ENCODE measurements at regions not wholly inside any gene's neighbourhood (a gene's known extent, or its start where the extent isn't known, plus 50 kb on each side); places are given as distances from the start of the nearest gene placed in this dataset.
"Not testable (repeated sequence)": the region's sequence is repeated elsewhere in the genome, so short reads cannot be mapped to it uniquely, and the experiment has no call there.

GRCh38 chr1:60637651-60638050 lies 444.7 kb upstream of the NFIA start:
- no peak for DNase-seq

- no peak for DNase-seq
Observed at GRCh38 chr1:60636946-60637345, 445.4 kb upstream of the NFIA start.

- no peak for DNase-seq
Observed at GRCh38 chr1:60634106-60634505, 448.3 kb upstream of the NFIA start.

- no peak for DNase-seq
Observed at GRCh38 chr1:60622486-60622885, 459.9 kb upstream of the NFIA start.

- DNase-seq: no peak
Observed at GRCh38 chr1:60621368-60621851, 461.0 kb upstream of the NFIA start.

GRCh38 chr1:60620087-60620486 lies 462.3 kb upstream of the NFIA start:
- DNase-seq: no peak

GRCh38 chr1:60619581-60619980 lies 462.8 kb upstream of the NFIA start:
- DNase-seq: no peak

- DNase-seq: no peak
Observed at GRCh38 chr1:60615666-60616065, 466.7 kb upstream of the NFIA start.

GRCh38 chr1:60612790-60613189 lies 469.6 kb upstream of the NFIA start:
- no peak for DNase-seq

- DNase-seq: not testable (repeated sequence)
Observed at GRCh38 chr1:60606921-60607320, 475.4 kb upstream of the NFIA start.

GRCh38 chr1:60600532-60600931 lies 481.8 kb upstream of the NFIA start:
- no peak for DNase-seq

GRCh38 chr1:60599574-60599973 lies 482.8 kb upstream of the NFIA start:
- DNase-seq: no peak

GRCh38 chr1:60598041-60598910 lies 484.1 kb upstream of the NFIA start:
- no peak for DNase-seq

GRCh38 chr1:60596791-60597750 lies 485.3 kb upstream of the NFIA start:
- DNase-seq: no peak

GRCh38 chr1:60591583-60591982 lies 490.8 kb upstream of the NFIA start:
- no peak for DNase-seq

GRCh38 chr1:60589916-60590315 lies 492.4 kb upstream of the NFIA start:
- DNase-seq: no peak

- no peak for DNase-seq
Observed at GRCh38 chr1:60589046-60589748, 493.2 kb upstream of the NFIA start.

GRCh38 chr1:60584371-60584770 lies 498.0 kb upstream of the NFIA start:
- DNase-seq: no peak

GRCh38 chr1:60583696-60584095 lies 498.7 kb upstream of the NFIA start:
- DNase-seq: no peak

GRCh38 chr1:60581455-60582220 lies 500.7 kb upstream of the NFIA start:
- DNase-seq: no peak

GRCh38 chr1:60577029-60577428 lies 503.5 kb upstream of the C1orf87 start:
- DNase-seq: no peak

GRCh38 chr1:60575326-60575977 lies 501.9 kb upstream of the C1orf87 start:
- DNase-seq: no peak
